BLaER1 (cell line): ENCODE measurements at regions not wholly inside any gene's neighbourhood (a gene's known extent, or its start where the extent isn't known, plus 50 kb on each side); places are given as distances from the start of the nearest gene placed in this dataset.

Experiments used
- H3K27ac ChIP-seq: shearing (Covaris generic); formaldehyde crosslinking; 2 replicates; pipeline ENCODE4 v1.8.1; 2022
- H3K27me3 ChIP-seq: shearing (Covaris generic); formaldehyde crosslinking; 2 replicates; pipeline ENCODE4 v1.8.1; 2022
- H3K36me3 ChIP-seq: shearing (Covaris generic); formaldehyde crosslinking; 2 replicates; pipeline ENCODE4 v1.8.1; 2022
- H3K4me1 ChIP-seq: shearing (Covaris generic); formaldehyde crosslinking; 2 replicates; pipeline ENCODE4 v1.8.1; 2022
- H3K4me2 ChIP-seq: shearing (Covaris generic); formaldehyde crosslinking; 2 replicates; pipeline ENCODE4 v1.8.1; 2022
- H3K4me3 ChIP-seq: shearing (Covaris generic); formaldehyde crosslinking; 2 replicates; pipeline ENCODE4 v1.8.1; 2022
- H3K9ac ChIP-seq: shearing (Covaris generic); formaldehyde crosslinking; 2 replicates; pipeline ENCODE4 v1.8.1; 2022
- H3K9me3 ChIP-seq: shearing (Covaris generic); formaldehyde crosslinking; 2 replicates; pipeline ENCODE4 v1.8.1; 2022
- H4K20me1 ChIP-seq: shearing (Covaris generic); formaldehyde crosslinking; 2 replicates; pipeline ENCODE4 v1.8.1; 2022
- Cebpa-rat ChIP-seq: shearing (Covaris generic); IDR thresholded peaks from 2 replicates; pipeline ENCODE4 v1.8.1; 2022

GRCh38 chr5:62948301-62948700, 369.7 kb downstream of the LRRC70 start:
- Histone ChIP-seq H3K4me2 (no peak overlapping the region), H3K4me3 (no peak overlapping the region), H3K9ac (no peak overlapping the region), H3K4me1 (peaks cover 2% of the 10 kb centered on the region; the same call in 1 of the 2 replicates), H3K27me3 (no peaks in the 10 kb centered on the region), H3K36me3 (no peaks in the 10 kb centered on the region), H3K27ac (no peak overlapping the region), H4K20me1 (no peaks in the 10 kb centered on the region), H3K9me3 (no peaks in the 10 kb centered on the region)
- no peak for TF ChIP-seq Cebpa-rat

GRCh38 chr5:62942384-62942783, 363.8 kb downstream of the LRRC70 start:
- TF ChIP-seq Cebpa-rat: no peak
- Histone ChIP-seq H3K9me3 (no peaks in the 10 kb centered on the region), H3K4me3 (no peak overlapping the region), H3K9ac (no peak overlapping the region), H3K4me1 (peaks cover 21% of the 10 kb centered on the region), H3K36me3 (no peaks in the 10 kb centered on the region), H3K27ac (no peak overlapping the region), H3K27me3 (no peaks in the 10 kb centered on the region), H3K4me2 (peak overlapping the region; percentile 62), H4K20me1 (no peaks in the 10 kb centered on the region)

GRCh38 chr5:62938927-62939326, 360.3 kb downstream of the LRRC70 start:
- Histone ChIP-seq H3K9me3 (no peaks in the 10 kb centered on the region), H3K4me3 (no peak overlapping the region), H3K9ac (no peak overlapping the region), H4K20me1 (no peaks in the 10 kb centered on the region), H3K4me1 (peaks cover 21% of the 10 kb centered on the region), H3K27me3 (no peaks in the 10 kb centered on the region), H3K4me2 (no peak overlapping the region), H3K27ac (no peak overlapping the region), H3K36me3 (no peaks in the 10 kb centered on the region)
- TF ChIP-seq Cebpa-rat: no peak

- Histone ChIP-seq H3K27me3 (no peaks in the 10 kb centered on the region), H3K4me3 (no peak overlapping the region), H3K9ac (no peak overlapping the region), H3K9me3 (no peaks in the 10 kb centered on the region), H4K20me1 (no peaks in the 10 kb centered on the region), H3K27ac (no peak overlapping the region), H3K36me3 (no peaks in the 10 kb centered on the region), H3K4me1 (peaks cover 15% of the 10 kb centered on the region), H3K4me2 (no peak overlapping the region)
- TF ChIP-seq Cebpa-rat: no peak
Measured at GRCh38 chr5:62937661-62938558, 359.3 kb downstream of the LRRC70 start.

GRCh38 chr5:62935660-62936059, 357.0 kb downstream of the LRRC70 start:
- no peaks in the 10 kb centered on the region for H3K36me3 ChIP-seq
- no peaks in the 10 kb centered on the region for H3K27me3 ChIP-seq
- no peaks in the 10 kb centered on the region for H3K9me3 ChIP-seq
- H3K27ac ChIP-seq: no peak overlapping the region
- H3K4me3 ChIP-seq: no peak overlapping the region
- H3K4me1 ChIP-seq: no peaks in the 10 kb centered on the region
- no peak overlapping the region for H3K4me2 ChIP-seq
- TF ChIP-seq Cebpa-rat: no peak
- no peak overlapping the region for H3K9ac ChIP-seq
- no peaks in the 10 kb centered on the region for H4K20me1 ChIP-seq

GRCh38 chr5:62934319-62934718, 355.7 kb downstream of the LRRC70 start:
- Histone ChIP-seq H3K27me3 (no peaks in the 10 kb centered on the region), H3K9me3 (no peaks in the 10 kb centered on the region), H4K20me1 (no peaks in the 10 kb centered on the region), H3K4me2 (no peak overlapping the region), H3K9ac (no peak overlapping the region), H3K27ac (no peak overlapping the region), H3K4me3 (no peak overlapping the region), H3K36me3 (no peaks in the 10 kb centered on the region), H3K4me1 (no peaks in the 10 kb centered on the region)
- no peak for TF ChIP-seq Cebpa-rat

- Histone ChIP-seq H3K9ac (no peak overlapping the region), H3K27ac (no peak overlapping the region), H3K4me1 (no peaks in the 10 kb centered on the region), H4K20me1 (no peaks in the 10 kb centered on the region), H3K4me3 (no peak overlapping the region), H3K9me3 (no peaks in the 10 kb centered on the region), H3K36me3 (no peaks in the 10 kb centered on the region), H3K4me2 (no peak overlapping the region), H3K27me3 (no peaks in the 10 kb centered on the region)
- TF ChIP-seq Cebpa-rat: no peak
Measured at GRCh38 chr5:62933261-62933660, 354.6 kb downstream of the LRRC70 start.

- Histone ChIP-seq H3K4me2 (no peak overlapping the region), H3K9ac (no peak overlapping the region), H3K4me3 (no peak overlapping the region), H3K27me3 (no peaks in the 10 kb centered on the region), H3K27ac (no peak overlapping the region), H3K4me1 (no peaks in the 10 kb centered on the region), H3K36me3 (no peaks in the 10 kb centered on the region), H3K9me3 (no peaks in the 10 kb centered on the region), H4K20me1 (no peaks in the 10 kb centered on the region)
- TF ChIP-seq Cebpa-rat: no peak
Measured at GRCh38 chr5:62931153-62931950, 352.7 kb downstream of the LRRC70 start.

GRCh38 chr5:62922191-62922590, 343.6 kb downstream of the LRRC70 start:
- no peak for TF ChIP-seq Cebpa-rat
- Histone ChIP-seq H3K9ac (no peak overlapping the region), H3K36me3 (no peaks in the 10 kb centered on the region), H3K27me3 (no peaks in the 10 kb centered on the region), H3K4me2 (no peak overlapping the region), H3K4me1 (no peaks in the 10 kb centered on the region), H3K4me3 (no peak overlapping the region), H3K27ac (no peak overlapping the region), H3K9me3 (no peaks in the 10 kb centered on the region), H4K20me1 (no peaks in the 10 kb centered on the region)

- no peaks in the 10 kb centered on the region for H4K20me1 ChIP-seq
- no peak overlapping the region for H3K4me3 ChIP-seq
- no peaks in the 10 kb centered on the region for H3K9me3 ChIP-seq
- H3K9ac ChIP-seq: no peak overlapping the region
- no peaks in the 10 kb centered on the region for H3K36me3 ChIP-seq
- H3K27me3 ChIP-seq: no peaks in the 10 kb centered on the region
- no peak overlapping the region for H3K4me2 ChIP-seq
- TF ChIP-seq Cebpa-rat: no peak
- no peaks in the 10 kb centered on the region for H3K4me1 ChIP-seq
- no peak overlapping the region for H3K27ac ChIP-seq
Measured at GRCh38 chr5:62920856-62921255, 342.2 kb downstream of the LRRC70 start.
